SK-N-SH (cell line): ENCODE measurements at regions not wholly inside any gene's neighbourhood (a gene's known extent, or its start where the extent isn't known, plus 50 kb on each side); places are given as distances from the start of the nearest gene placed in this dataset.

Experiments
- CTCF ChIA-PET: fragments of 300-600, 350-600 bp; formaldehyde crosslinking; extraction: SDS; loops from one replicate; lab custom pipeline; 2021; lab: Yijun Ruan, JAX
- POLR2A ChIA-PET: fragments of 350-600 bp; sonication (Branson Sonifier 250); formaldehyde crosslinking; extraction: SDS; loops from one replicate; lab custom pipeline; 2020; ENCODE audit warnings: antibody characterized with exemption, inconsistent platforms; lab: Yijun Ruan, JAX
- DNase-seq: peaks from one replicate; pipeline ENCODE4 v3.0.0; 2012
- H2AFZ ChIP-seq: fragments of 200-600 bp; sonication (generic); 2 replicates; pipeline ENCODE4 v1.8.1; 2016; ENCODE audit warnings: antibody characterized with exemption, mild to moderate bottlenecking, low read depth
- H3F3A ChIP-seq: fragments of 200-600 bp; sonication (generic); replicated peaks from 2 replicates; pipeline ENCODE3; 2016; ENCODE audit warnings: antibody characterized with exemption, mild to moderate bottlenecking; ENCODE audit not compliant: insufficient read depth
- H3K27ac ChIP-seq, 2 experiments: fragments of 200-500 bp in 1 of 2; fragments of 200-600 bp in 1 of 2; sonication (Bioruptor generic) in 1 of 2; sonication (generic), shearing (Covaris generic) in 1 of 2; 2 replicates each; pipeline versions ENCODE4 v1.5.1 to v1.6.1; 2014 to 2016; ENCODE audit warnings: low read depth in 2 of 2, inconsistent platforms in 1 of 2, low read length in 1 of 2, mild to moderate bottlenecking in 1 of 2, mixed read lengths in 1 of 2
- H3K27me3 ChIP-seq: fragments of 200-600 bp; sonication (generic), shearing (Covaris generic); 2 replicates; pipeline ENCODE4 v1.6.1; 2016; ENCODE audit warnings: mixed run types; ENCODE audit not compliant: insufficient read depth
- H3K36me3 ChIP-seq, 2 experiments: fragments of 200-500 bp in 1 of 2; fragments of 200-600 bp in 1 of 2; sonication (Bioruptor generic) in 1 of 2; sonication (generic) in 1 of 2; replicated peaks in 1 of 2; 2 replicates each; pipeline versions ENCODE3 to v1.5.1; 2014 to 2016; ENCODE audit warnings: low read length in 1 of 2, mild to moderate bottlenecking in 1 of 2; ENCODE audit not compliant: insufficient read depth in 2 of 2, control insufficient read depth in 1 of 2
- H3K4me1 ChIP-seq, 2 experiments: fragments of 200-500 bp in 1 of 2; fragments of 200-600 bp in 1 of 2; sonication (Bioruptor generic) in 1 of 2; sonication (generic), shearing (Covaris generic) in 1 of 2; 2 replicates each; pipeline versions ENCODE4 v1.5.1 to v1.6.1; 2014 to 2016; ENCODE audit warnings: low read depth in 1 of 2, low read length in 1 of 2, mixed run types in 1 of 2; ENCODE audit not compliant: insufficient read depth in 2 of 2, control insufficient read depth in 1 of 2
- H3K4me2 ChIP-seq: fragments of 200-600 bp; sonication (generic), shearing (Covaris generic); 2 replicates; pipeline ENCODE4 v1.6.1; 2017; ENCODE audit warnings: mixed run types
- H3K4me3 ChIP-seq, 2 experiments: fragments of 200-500 bp in 1 of 2; fragments of 200-600 bp in 1 of 2; sonication (Bioruptor generic) in 1 of 2; sonication (generic), shearing (Covaris generic) in 1 of 2; 2 replicates each; pipeline versions ENCODE4 v1.5.1 to v1.8.1; 2014 to 2016; ENCODE audit warnings: low read depth in 2 of 2, inconsistent platforms in 1 of 2, low read length in 1 of 2, mild to moderate bottlenecking in 1 of 2, mixed read lengths in 1 of 2, moderate library complexity in 1 of 2
- H3K79me2 ChIP-seq: fragments of 200-600 bp; sonication (generic); 2 replicates; pipeline ENCODE4 v1.8.1; 2017; ENCODE audit warnings: mild to moderate bottlenecking; ENCODE audit not compliant: insufficient read depth
- H3K9ac ChIP-seq: fragments of 200-600 bp; sonication (generic); 2 replicates; pipeline ENCODE4 v1.6.1; 2017; ENCODE audit warnings: mixed run types
- H3K9me2 ChIP-seq: fragments of 200-600 bp; sonication (generic); 2 replicates; pipeline ENCODE4 v1.6.1; 2017; ENCODE audit warnings: mixed run types
- H3K9me3 ChIP-seq: fragments of 200-600 bp; sonication (generic); 2 replicates; pipeline ENCODE4 v1.6.1; 2017; ENCODE audit warnings: mixed run types, mild to moderate bottlenecking, moderate library complexity
- H4K20me1 ChIP-seq: fragments of 200-600 bp; sonication (generic); 2 replicates; pipeline ENCODE4 v1.6.1; 2017; ENCODE audit warnings: mild to moderate bottlenecking, mixed run types; ENCODE audit not compliant: insufficient read depth
- ELF1 ChIP-seq: IDR thresholded peaks from 2 replicates; pipeline ENCODE4 v1.4.0; 2012
- EP300 ChIP-seq, 2 experiments: IDR thresholded peaks; 2 replicates each; pipeline versions ENCODE4 v1.4.0 to v1.6.1; 2012; ENCODE audit warnings: borderline replicate concordance in 1 of 2, low read depth in 1 of 2, low read length in 1 of 2
- FOSL2 ChIP-seq: IDR thresholded peaks from 2 replicates; pipeline ENCODE4 v1.4.0; 2012; ENCODE audit warnings: low read depth, mild to moderate bottlenecking, moderate library complexity, borderline replicate concordance
- FOXJ3 ChIP-seq: sonication (generic); formaldehyde crosslinking; IDR thresholded peaks from 2 replicates; pipeline ENCODE4 v1.5.1; 2020; ENCODE audit warnings: mild to moderate bottlenecking, missing genetic modification reagents
- GABPA ChIP-seq: IDR thresholded peaks from 2 replicates; pipeline ENCODE4 v1.4.0; 2012; ENCODE audit warnings: low read depth, mild to moderate bottlenecking
- GATA2 ChIP-seq: sonication (generic); formaldehyde crosslinking; IDR thresholded peaks from 2 replicates; pipeline ENCODE4 v1.5.0; 2020; ENCODE audit warnings: mild to moderate bottlenecking, missing genetic modification reagents
- JUND ChIP-seq: IDR thresholded peaks from 2 replicates; pipeline ENCODE4 v1.4.0; 2012
- MEF2A ChIP-seq: IDR thresholded peaks from 2 replicates; pipeline ENCODE4 v1.4.0; 2012; ENCODE audit warnings: low read depth, borderline replicate concordance
- MXI1 ChIP-seq: IDR thresholded peaks from 2 replicates; pipeline ENCODE4 v1.6.1; 2012; ENCODE audit warnings: mild to moderate bottlenecking, low read depth, low read length, improper control_type of control experiment
- POLR2AphosphoS5 ChIP-seq: IDR thresholded peaks from 2 replicates; pipeline ENCODE4 v1.6.1; 2012; ENCODE audit warnings: low read depth, low read length
- RCOR1 ChIP-seq: fragments of 150-350 bp; IDR thresholded peaks from 2 replicates; pipeline ENCODE4 v1.6.1; 2017; ENCODE audit warnings: antibody characterized with exemption, low read length
- RFX5 ChIP-seq: IDR thresholded peaks from 2 replicates; pipeline ENCODE4 v1.6.1; 2012; ENCODE audit warnings: mild to moderate bottlenecking, improper control_type of control experiment, low read length
- RXRA ChIP-seq: IDR thresholded peaks from 2 replicates; pipeline ENCODE4 v1.4.0; 2012; ENCODE audit warnings: low read depth, mild to moderate bottlenecking, borderline replicate concordance
- SIN3A ChIP-seq: IDR thresholded peaks from 2 replicates; pipeline ENCODE4 v1.6.1; 2012; ENCODE audit warnings: low read depth, mild to moderate bottlenecking, low read length, moderate library complexity, borderline replicate concordance
- SMC3 ChIP-seq: IDR thresholded peaks from 2 replicates; pipeline ENCODE4 v1.6.1; 2012; ENCODE audit warnings: low read depth, low read length, improper control_type of control experiment
- USF2 ChIP-seq: fragments of 150-350 bp; IDR thresholded peaks from 2 replicates; pipeline ENCODE4 v1.6.1; 2017; ENCODE audit warnings: antibody characterized with exemption, low read length, low read depth, borderline replicate concordance
- WGBS: methylation state at CpG from one replicate; pipeline ENCODE4 v1.1.6; 2017; ENCODE audit warnings: low lambda C conversion rate; 5-methylcytosine and 5-hydroxymethylcytosine counted together
- TF ChIP-seq, protein P1 (sequence below): fragments of 150-350 bp; IDR thresholded peaks from 2 replicates; pipeline ENCODE4 v1.6.1; 2016; ENCODE audit warnings: mild to moderate bottlenecking, low read depth, low read length
- TF ChIP-seq, protein P2 (sequence below): IDR thresholded peaks from 2 replicates; pipeline ENCODE4 v1.4.0; 2012; ENCODE audit warnings: low read depth, borderline replicate concordance

GRCh38 chr17:6926667-6927066 lies 69.2 kb upstream of the ALOX12 start (continued):
- TF ChIP-seq MXI1: no peak
- no peak for TF ChIP-seq POLR2AphosphoS5
- no peak for TF ChIP-seq RXRA

- H3F3A ChIP-seq: peaks cover 10% of the 10 kb centered on the region
- TF ChIP-seq POLR2AphosphoS5 (no peak), MXI1 (no peak), MEF2A (0 out of 2 replicates have a peak, but pooled peaks have one; percentile 36), FOXJ3 (CRISPR knock-in tag) (no peak), JUND (0 out of 2 replicates have a peak, but pooled peaks have one; percentile 15), FOSL2 (0 out of 2 replicates have a peak, but pooled peaks have one; percentile 17)
- ChIA-PET CTCF (interaction anchor here (0.7 to 4.2 kb wide), 5 partner anchors 13 to 125 kb away, joined by 3 to 16 read pairs (median 3); no protein-coding TSS in a partner anchor), POLR2A (no interaction called here)
- H4K20me1 ChIP-seq: no peaks in the 10 kb centered on the region
- peaks cover 0 to 16% of the 10 kb centered on the region in 2 experiments; a peak in 1 of 4 replicates for H3K4me1 ChIP-seq
- peaks cover 0 to 13% of the 10 kb centered on the region in 2 experiments for H3K36me3 ChIP-seq
- peak overlapping the region in 1 of 2 experiments; percentile 78; a peak in 2 of 4 replicates for H3K27ac ChIP-seq
- no peaks in the 10 kb centered on the region for H3K27me3 ChIP-seq
- 62% methylated on average over 2 of the region's 2 CpGs for WGBS
- no peaks in the 10 kb centered on the region for H3K9me3 ChIP-seq
- peak overlapping the region; percentile 34; the same call in 1 of the 2 replicates for H3K9ac ChIP-seq
- no peaks in the 10 kb centered on the region for H3K9me2 ChIP-seq
- no peak overlapping the region for H3K4me3 ChIP-seq
- peaks cover 37% of the 10 kb centered on the region; the same call in 1 of the 2 replicates for H3K79me2 ChIP-seq
- H3K4me2 ChIP-seq: peak overlapping the region; percentile 35; the same call in 1 of the 2 replicates
- peak overlapping the region; percentile 67; the same call in 1 of the 2 replicates for H2AFZ ChIP-seq
- DNase-seq: no peak
Observed at GRCh38 chr17:6927290-6928126, 68.3 kb upstream of the ALOX12 start.

GRCh38 chr17:6928193-6928592 lies 67.7 kb upstream of the ALOX12 start:
- Histone ChIP-seq H3F3A (peaks cover 10% of the 10 kb centered on the region), H3K27me3 (no peaks in the 10 kb centered on the region), H3K9ac (no peak overlapping the region), H4K20me1 (no peaks in the 10 kb centered on the region), H3K4me1 (peaks cover 0 to 16% of the 10 kb centered on the region in 2 experiments; a peak in 1 of 4 replicates), H3K79me2 (peaks cover 41% of the 10 kb centered on the region), H2AFZ (no peak overlapping the region), H3K36me3 (peaks cover 0 to 18% of the 10 kb centered on the region in 2 experiments), H3K4me3 (no peak overlapping the region), H3K9me3 (no peaks in the 10 kb centered on the region), H3K27ac (no peak overlapping the region; a peak in 1 of 4 replicates), H3K4me2 (0 out of 2 replicates have a peak overlapping the region, but pooled peaks have one; percentile 21), H3K9me2 (no peaks in the 10 kb centered on the region)
- POLR2A ChIA-PET: no interaction called here
- TF ChIP-seq USF2: no peak
- no peak for TF ChIP-seq SIN3A
- TF ChIP-seq SMC3: no peak
- no peak for TF ChIP-seq ELF1
- no peak for TF ChIP-seq MEF2A
- no peak for TF ChIP-seq EP300 (IDR thresholded peaks at IDR 0.05; ENCODE audit: borderline replicate concordance in 1 of 2, low read depth in 1 of 2, low read length in 1 of 2)
- TF ChIP-seq, protein P1, sequence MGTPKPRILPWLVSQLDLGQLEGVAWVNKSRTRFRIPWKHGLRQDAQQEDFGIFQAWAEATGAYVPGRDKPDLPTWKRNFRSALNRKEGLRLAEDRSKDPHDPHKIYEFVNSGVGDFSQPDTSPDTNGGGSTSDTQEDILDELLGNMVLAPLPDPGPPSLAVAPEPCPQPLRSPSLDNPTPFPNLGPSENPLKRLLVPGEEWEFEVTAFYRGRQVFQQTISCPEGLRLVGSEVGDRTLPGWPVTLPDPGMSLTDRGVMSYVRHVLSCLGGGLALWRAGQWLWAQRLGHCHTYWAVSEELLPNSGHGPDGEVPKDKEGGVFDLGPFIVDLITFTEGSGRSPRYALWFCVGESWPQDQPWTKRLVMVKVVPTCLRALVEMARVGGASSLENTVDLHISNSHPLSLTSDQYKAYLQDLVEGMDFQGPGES: no peak
- no peak for TF ChIP-seq GATA2 (CRISPR knock-in tag)
- TF ChIP-seq, protein P2, sequence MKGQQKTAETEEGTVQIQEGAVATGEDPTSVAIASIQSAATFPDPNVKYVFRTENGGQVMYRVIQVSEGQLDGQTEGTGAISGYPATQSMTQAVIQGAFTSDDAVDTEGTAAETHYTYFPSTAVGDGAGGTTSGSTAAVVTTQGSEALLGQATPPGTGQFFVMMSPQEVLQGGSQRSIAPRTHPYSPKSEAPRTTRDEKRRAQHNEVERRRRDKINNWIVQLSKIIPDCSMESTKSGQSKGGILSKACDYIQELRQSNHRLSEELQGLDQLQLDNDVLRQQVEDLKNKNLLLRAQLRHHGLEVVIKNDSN: no peak
- no peak for TF ChIP-seq GABPA
- no peak for TF ChIP-seq RFX5
- no peak for TF ChIP-seq RCOR1
- CTCF ChIA-PET: interaction anchor here (0.7 to 4.2 kb wide), 5 partner anchors 13 to 94 kb away, joined by 3 to 16 read pairs (median 3); no protein-coding TSS in a partner anchor
- no peak for DNase-seq
